ENCODE measurements at regions not wholly inside any gene's neighbourhood (a gene's known extent, or its start where the extent isn't known, plus 50 kb on each side); places are given as distances from the start of the nearest gene placed in this dataset.

DNA sequence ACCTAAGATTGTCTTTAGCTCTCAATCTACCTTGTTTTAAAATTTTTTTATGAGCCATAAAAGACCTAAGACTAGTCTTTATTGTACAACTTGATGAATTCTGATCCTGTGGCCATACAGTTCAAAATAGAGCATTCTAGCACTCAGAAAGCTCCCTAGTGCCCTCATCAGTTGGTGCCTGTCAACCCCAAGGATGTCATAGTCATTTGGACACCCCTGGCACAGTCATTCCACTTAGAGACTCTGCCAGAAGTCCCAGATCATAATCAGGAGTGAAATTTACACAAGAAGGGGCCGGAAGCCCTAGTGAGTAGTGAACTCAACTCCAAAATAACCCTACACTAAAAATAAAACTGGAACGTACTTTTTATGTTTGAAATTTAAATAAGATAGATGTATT is 80.0 kb upstream of the INSIG1 start:
- no peak for DNase-seq

DNA sequence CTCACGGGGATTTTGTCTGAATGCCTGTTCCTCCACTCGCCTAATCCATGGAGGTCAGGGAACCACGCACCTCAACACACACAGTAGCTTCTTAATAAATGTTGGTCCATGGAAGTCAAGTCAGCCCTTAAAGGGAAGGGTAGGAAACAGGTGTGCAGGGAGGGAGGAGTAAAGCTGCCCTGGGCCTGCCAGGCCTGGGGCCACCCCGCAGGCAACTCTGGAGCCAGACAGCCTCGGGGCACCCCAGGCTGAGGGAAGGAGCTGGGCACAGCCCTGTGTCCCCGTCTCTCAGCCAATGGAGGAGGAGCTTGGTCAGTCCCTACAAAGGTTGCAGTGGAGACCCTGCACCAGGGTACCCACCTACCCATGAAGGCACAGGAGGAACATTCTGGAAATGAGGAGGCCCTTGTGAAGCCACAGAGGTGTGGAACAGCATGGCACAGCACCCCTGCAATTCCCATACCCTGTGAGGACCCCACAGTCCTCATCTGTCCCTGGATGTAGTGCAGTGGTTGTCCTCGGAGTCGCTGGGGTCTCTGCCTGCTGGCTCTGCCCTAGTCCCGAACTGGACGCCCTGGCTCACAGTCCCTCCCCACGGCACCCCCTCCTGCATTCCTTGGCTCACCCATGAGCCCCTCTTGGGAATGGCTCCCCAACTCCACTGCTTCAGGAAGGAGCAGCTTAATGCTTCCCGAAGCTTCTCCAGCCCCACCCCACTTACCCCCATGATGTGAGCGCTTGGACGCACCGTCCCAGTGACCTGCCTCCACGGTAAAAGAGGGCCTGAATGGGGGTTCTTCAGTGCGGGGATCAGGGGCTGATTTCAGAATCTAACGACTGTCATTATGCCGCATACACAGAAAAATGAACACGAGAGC is 79.2 kb upstream of the INSIG1 start:
- no peak for DNase-seq

DNA sequence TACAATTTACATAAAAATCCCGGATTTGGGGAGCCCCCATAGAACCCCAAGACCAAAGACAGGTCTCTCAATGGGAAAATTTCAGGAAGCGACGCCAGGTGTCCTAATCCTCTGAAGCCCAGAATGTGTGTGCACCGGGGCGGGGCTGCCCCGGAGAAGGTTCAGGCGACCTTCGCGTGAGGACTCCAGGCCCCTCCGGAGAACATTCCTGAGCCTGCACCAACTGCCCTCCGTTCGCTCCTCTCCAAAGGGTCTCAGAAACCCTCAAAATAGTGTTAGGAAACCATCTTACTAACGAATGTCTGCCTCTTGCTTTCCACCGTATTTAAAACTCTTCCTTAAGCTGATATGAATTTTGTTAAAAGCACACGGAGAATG is 78.5 kb upstream of the INSIG1 start:
- DNase-seq = no peak

DNA sequence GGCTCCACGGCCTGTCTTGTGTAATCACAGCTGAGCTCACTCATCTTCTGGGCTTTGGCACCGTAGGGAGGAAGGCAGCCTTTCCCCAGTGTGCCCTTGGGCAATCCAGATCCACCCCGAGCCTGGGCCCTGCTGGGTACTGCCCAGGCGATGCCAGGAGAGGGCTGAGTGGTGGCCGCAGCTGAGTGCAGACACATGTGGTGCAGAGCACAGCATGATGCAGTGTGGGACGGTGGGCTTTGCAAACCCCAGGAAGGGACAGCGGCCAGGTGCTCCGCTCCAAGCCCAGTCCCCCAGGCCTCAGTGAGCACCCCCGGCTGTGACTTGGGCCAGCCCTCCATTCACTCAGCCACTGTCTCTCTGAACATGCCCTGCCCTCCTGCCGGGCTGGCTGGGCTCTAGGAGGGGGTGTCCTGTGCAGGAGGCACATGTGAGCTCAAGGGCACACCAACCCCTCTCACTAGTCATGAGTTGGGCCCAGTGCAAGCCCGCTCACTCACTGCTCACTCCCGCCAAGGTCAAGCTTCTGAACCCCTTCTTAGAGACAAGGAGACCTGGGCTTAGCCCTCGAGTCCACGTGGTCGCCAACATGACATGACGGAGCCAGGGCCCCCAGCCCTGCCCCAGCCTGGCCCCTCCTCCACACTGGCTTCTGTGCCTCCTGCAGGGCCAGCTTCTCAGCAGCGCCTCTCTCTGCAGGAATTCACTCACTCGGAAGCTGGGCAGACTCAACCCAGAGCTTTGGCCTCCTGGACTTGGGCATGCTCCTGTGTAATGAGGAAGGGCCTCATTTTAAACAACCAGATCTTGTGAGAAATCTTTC is 77.5 kb upstream of the INSIG1 start:
- no peak for DNase-seq

DNA sequence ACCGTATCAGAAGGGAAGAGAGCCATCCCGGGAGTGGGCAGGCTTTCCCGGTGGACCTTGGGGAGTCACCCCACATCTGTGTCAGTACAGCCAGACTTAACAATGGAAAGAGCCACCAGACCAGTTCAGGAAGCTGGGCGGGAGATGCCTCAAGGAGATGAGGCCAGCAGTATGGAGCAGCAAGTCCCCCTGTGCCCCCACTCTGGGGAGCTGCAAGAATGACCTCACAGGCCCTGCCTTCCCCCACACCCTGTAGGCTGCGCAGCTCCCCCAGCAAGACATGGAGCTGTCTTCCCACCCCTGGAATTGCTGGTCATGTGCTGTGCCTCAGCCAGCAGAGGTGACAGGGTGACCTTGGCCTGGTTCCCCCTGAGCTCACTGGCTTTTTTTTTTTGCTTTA is 76.8 kb upstream of the INSIG1 start:
- DNase-seq = no peak

DNA sequence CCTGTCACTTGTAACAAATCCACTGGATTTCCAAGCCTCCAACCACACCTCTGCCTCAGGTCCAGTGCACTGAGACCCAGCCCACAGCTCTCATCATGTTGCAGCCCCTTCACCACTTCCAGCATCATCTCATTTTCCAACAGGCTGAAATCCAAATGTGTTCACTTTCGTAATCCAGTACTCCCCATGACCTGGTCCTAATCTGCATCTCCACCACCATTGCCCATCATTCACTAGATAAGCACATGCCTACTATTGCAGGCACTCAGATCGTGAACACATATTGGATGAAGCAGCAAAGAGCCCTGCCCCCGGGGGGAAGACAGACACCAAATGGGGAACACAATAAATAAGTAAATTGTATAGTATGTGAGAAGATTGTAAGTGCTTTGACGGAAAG is 76.1 kb upstream of the INSIG1 start:
- DNase-seq = no peak

DNA sequence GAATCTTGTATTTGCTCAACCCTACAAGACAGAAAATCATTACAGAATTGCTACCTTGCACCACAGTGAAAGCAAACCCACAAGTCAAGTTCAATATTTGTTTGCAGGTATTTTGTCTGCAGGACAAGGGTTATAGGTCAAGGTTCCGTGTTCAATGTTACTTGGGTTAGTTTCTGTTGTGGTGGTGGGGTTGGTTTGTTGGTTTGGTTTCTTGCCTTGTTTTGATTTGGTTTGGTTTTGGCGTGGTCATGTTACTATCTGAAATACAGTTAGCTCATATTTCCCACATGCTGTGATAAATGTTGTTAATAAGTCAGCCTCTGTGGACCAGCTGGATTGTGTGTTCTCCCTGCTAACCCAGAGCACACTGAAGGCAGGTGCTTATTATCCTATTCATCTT is 75.6 kb upstream of the INSIG1 start:
- DNase-seq = no peak

DNA sequence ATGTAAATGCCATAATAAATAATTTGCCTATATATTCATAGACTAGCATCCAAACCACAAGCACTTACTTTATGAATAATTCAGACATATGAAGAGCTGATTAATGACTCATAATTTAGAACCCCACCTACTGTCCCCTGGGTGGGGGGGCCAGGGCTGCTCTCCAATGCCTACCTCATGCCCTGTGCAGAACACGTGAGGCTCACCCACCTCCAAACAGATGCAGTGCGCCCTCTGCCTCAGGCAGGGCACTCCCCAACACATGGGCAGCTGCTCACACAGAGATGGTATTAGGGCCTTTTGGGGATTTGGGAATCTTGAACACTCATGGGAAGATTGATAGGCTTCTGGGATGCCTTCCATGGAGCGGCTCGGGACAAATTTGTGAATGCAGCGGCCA is 75.1 kb upstream of the INSIG1 start:
- no peak for DNase-seq

DNA sequence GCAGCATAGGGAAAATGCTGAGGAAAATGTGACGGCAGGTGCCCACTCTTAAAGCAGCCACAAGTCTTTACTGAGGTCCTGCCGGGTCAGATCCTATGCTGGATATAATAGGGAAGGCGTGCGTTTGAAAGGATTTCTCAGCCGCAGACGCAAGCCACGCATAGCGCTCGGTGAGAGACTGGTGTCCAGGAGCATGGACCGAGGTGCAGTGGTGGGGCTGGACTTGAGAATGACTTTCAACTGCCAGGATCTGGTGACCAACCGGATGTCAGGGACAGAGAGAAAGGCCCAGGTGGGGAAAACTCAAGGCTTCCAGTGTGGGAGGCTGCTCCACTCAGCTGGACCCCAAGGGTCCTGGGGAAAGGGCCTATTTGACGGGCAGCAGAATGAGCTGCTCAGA is 74.7 kb upstream of the INSIG1 start:
- DNase-seq = no peak

DNA sequence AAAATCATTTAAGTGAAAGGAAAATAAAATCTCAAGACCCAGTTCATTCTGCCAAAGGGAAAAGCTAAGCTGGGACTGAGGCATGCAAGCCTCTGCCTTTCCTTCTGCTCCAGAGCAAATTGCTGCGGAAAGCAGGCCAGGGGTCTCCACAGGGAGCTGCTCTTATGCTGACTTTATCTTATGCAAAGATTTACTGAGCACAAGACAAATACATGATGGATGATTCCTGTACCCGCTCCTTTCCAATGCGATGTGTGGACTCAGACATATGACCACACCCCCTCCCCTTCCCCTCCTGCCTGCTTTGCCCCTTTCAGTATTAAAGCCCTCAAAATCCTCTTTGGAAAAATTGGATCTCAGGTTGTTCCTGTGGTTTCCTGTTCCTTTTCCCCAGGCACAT is 74.2 kb upstream of the INSIG1 start:
- no peak for DNase-seq

DNA sequence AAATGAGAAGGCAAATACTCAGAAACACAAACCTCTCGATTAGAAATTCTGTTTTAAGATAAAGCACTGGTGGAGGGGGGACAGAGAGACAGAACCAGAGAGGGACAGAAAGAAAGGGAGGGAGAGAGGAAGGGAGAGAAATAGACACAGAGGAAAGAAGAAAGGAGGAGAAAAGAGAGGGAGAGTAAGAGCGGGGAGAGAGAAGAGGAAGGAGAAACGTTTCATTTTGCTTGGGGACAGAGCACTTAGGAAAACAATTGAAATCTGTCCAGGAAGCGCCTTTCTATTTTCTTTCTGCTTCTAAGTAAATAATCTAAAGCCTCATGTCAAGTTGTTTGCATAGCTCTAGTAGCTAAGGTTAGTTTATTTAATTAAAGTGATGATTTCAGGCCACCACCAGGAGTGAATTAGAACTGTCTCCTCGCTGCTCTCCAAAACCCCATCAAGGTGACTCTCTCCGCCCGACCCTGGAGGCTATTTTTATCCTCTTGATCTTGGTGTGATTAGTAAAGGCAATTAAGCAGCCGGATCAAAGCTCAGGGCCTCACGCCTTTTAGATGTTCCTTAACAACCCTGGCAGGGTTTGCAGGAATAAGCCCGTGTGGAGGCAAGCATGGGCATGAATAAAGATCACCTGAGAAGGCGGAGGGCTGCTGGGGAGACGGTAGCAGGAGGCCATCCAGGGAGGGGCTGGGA is 73.4 kb upstream of the INSIG1 start:
- DNase-seq = no peak

DNA sequence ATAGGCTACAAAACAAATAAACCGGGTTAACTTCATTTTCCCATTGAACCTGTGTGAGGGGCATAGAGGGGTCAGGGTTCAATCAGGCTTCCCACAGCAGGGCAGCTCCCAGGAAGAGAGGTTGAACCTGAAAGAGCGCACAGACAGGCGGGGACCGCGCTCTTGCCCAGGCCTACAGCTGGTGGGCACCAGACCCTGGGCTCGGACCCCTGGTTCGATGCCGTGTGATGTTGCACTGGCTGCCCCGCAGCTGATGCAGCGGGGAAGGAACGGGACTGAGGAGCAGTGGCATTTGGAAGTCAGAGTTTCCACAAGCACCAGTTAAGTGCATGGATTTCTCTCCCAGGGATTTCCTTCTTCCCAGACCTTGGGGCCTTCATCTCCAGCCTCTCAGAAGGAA is 72.6 kb upstream of the INSIG1 start:
- DNase-seq = no peak

DNA sequence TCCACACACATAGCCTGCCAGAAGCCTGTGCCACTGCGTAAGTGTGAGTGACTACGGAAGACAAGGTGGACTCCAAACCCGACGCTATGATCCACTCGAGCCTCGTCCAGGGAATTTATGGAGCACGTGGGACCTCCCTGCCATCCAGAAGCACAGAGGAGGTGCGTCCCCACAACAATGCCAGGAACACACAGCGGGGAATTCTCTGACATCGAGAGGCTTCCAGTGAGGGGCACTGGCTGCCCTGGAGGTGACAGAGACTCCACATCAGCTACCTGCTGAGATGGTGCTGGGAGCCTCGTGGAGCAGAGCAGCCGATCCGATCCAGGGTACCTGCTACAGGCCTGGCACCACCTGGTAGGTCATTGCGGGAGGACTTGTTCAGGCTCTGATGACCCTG is 72.2 kb upstream of the INSIG1 start:
- DNase-seq = no peak

DNA sequence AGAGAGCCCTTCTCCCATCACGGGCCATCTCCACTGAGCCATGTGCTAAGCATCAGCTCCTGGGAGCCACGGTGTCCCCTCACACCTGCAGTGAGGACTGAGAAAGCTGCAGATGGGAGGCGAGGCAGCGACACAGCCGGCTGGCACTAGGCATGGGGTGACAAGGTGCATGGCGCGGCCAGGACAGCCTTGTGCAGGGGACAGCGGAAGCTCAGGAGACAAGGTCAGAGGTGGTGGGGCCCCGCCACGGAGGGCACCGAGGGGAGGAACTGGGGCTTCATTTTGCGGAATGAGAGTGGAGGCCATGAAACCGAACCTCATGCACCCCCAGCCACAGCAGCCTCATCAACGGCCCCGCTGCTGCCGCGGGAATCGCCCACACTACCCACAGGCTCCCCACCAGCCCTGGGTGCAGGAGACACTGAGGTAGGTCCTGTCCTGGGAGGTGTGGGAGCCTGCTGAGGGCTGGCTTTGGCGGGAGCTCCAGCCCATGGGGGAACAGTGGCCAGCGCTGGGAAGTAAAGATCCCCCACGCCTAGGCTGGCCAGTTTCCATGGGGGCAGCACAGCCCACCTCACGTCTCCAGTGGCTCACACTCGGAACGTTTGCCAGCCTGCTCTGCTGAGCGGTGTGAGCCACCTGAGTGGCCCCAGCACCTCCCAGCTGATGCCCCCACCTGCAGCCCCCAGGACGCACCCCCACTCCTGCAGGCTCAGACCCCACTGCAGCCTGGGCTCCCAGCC is 71.2 kb upstream of the INSIG1 start:
- DNase-seq = no peak

DNA sequence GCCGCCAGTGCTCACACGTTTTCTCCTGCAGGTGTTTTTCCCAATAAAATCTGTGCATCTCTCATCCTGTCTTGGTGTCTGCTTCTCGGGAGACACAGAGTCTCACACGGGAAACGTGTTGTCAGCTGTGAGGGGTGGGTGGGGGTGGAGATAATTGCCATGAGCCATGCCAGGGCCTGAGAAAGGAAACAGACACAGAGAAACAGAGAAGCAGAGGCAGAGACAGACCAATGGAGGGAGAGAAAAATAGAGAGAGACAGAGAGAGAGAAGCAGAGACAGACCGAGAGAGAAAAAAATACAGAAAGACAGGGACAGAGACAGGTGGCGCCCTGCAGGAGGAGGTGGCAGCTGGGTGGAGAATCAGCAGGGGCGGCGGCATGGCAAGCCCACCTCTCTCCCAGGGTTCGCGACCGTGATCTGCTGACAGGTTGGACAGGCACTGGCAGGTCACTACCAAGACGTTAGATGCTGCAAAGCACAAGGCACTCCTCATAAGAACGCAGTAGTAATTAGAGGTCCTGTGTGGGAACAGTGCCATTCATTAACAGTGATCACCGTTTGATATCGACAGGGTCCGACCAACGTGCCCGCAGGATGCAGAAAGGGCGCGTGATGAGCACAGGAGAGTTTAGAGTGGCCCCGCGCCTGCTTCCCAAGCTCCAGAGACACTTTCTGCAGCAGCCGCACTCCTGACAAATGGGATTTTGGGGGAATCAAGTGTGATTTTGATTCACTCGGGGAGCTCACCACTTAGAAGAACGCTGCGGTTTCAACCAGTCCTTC is 70.5 kb upstream of the INSIG1 start:
- DNase-seq = no peak

DNA sequence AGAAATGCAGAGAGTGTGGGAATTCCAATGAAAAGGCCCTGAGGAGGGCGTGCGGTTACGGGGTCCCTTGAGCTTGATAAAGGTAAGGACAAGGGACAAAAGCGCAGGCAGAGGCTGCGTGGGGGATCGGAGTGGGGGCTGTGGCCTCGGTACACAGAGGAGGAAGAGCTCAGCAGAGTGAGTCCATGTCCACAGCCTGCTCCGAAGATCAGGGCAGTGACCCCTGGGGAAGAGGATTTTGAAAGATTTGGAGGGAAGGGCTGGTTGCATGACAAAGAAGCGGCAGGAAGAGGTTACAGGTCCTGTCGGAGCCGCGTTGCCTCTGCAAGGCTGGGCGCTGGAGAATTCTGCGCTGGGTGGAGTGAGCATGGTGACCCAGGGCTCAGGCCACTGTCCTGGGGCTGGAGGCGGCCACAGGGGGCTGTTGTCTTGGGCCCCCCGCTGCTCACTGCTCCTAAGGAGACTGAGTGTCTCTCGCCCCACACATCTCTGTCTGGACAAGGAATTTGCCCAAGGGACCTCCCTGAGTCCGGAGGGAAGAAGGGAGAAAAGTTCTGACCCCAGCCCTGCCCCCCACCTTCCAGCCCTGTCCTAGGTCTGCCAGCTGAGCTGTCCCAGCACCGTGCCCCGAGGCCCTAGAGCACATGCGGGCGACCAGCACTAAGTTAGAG is 69.8 kb upstream of the INSIG1 start:
- no peak for DNase-seq

DNA sequence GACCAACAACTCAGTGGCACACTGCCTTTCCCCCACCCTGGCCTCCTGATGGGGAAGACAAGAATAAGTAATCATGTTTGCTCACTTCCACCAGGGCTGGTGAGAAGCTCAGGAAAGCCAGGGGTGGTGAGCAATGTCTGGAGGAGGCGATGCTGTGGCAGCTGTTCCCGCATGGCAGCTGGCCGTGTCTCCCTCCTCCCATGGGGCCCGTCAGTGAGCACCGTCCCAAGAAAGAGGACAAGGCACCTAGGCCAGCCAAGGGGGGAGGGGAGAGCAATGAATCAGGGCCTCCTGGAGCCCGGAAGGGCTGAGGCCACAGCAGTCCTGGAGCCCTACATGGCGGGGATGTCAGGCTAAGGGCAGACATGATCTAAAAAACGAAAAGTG is 69.2 kb upstream of the INSIG1 start:
- DNase-seq = no peak

DNA sequence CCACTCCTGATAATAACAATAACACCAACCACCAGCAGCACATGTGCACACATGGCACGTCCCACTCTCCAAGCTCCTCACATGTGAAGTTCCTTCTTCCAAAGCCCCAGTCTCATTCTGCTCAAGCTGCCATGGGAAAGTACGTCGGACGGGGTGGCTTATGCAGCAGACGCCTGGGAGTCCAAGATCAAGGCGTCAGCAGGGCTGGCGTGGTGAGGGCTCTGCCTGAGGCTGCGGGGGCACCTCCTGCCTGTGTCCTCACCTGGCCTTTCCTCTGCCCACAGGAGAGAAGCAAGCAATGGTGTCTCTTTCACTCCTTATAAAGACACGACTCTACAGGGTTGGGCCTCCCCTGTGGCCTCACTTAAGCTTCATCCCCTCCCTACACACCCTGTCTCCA is 68.8 kb upstream of the INSIG1 start:
- DNase-seq = no peak

DNA sequence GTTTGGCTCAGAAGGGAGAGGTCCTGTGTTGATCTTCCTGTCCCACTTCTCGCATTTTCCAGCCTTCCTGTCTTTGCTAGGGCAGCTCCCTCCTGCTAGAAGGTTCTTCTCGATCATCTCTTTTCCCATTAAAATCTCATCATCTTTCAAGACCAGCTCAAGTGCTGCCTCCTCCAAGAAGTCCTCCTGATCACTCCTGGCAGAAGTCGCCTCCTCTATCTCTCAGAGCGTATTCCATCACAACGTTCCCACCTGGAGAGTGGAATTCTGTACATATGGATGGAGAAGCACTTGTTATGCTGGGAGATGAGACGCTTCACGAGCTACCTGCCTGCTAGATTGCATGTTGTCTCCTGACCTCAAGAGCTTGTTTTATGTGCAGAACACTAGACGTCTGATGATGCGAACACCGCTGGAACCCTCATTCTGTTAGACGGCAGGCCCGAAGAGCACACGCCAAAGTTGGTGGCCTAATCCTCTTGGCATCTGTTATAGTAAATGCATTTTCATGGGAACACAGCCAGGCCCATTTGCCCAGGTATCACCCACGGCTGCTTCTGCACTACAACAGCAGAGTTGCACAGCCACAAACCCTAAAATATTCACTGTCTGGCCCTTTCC is 68.0 kb upstream of the INSIG1 start:
- DNase-seq = no peak

DNA sequence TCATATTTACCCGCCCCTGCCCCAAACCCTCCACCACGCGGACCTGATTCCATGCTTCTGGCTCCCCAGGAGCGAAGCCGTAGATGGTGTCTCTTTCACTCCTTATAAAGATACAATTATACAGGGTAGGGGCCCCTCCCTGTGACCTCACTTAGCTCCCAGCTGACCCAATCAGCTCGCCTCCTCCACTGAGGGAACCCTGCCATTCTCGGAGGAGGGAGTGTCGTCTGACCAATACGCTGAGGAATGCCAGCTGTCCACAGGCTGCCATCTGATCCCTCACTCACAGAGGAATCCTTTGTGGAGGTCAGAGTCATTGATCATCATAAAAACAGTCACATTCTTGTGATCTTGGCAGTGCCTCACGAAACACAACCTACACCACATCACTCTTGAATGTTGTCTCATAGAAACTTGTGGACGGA is 67.5 kb upstream of the INSIG1 start:
- peak; percentile 69 for DNase-seq

DNA sequence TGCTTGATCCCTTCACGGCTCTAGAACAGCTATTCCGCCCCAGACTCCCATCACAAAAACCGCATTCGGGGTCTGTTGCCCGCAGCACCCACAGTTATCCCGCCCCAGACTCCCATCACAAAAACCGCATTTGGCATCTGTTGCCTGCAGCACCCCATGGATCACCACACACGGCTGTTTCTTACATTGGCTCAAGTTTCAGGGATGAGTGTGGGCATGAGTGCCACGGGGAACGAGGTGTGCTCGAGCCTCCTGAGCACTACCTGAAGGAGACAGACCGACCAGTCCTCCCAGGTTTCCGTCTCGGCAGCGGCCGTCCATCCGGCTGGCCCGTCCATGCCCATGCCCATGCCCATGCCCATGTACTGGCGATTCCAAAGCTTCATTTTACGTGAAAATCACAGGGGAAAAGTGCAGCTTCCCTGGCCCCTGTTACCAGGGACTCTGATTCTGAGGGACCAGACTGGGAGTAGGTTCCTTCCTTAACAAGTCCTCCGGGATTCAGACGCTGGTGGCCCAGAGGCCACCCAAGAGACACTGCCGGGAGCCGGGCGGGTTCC is 66.4 kb upstream of the INSIG1 start:
- DNase-seq = no peak

Measured in midbrain (tissue), 1 donor.